Smooth muscle cell (in vitro differentiated cells): ENCODE measurements at regions not wholly inside any gene's neighbourhood (a gene's known extent, or its start where the extent isn't known, plus 50 kb on each side); places are given as distances from the start of the nearest gene placed in this dataset.
A peak's percentile ranks its signal among the peaks of the same experiment; 100 is the strongest.

Experiments used
- DNase-seq: peaks from one replicate; lab custom pipeline; 2025; ENCODE audit not compliant: unreplicated experiment; lab: John Stamatoyannopoulos, UW
- H2AFZ ChIP-seq: fragments of 200-600 bp; sonication (generic); 2 replicates; pipeline ENCODE4 v1.6.0; 2016; ENCODE audit warnings: antibody characterized with exemption, low read depth, mild to moderate bottlenecking
- H3F3A ChIP-seq: fragments of 200-600 bp; sonication (generic); 2 replicates; pipeline ENCODE4 v1.6.0; 2017; ENCODE audit warnings: antibody characterized with exemption, low read depth
- H3K27ac ChIP-seq: fragments of 200-600 bp; sonication (generic); 2 replicates; pipeline ENCODE4 v1.5.1; 2016; ENCODE audit warnings: low read depth, mild to moderate bottlenecking
- H3K27me3 ChIP-seq: fragments of 200-600 bp; sonication (generic); 2 replicates; pipeline ENCODE4 v1.6.1; 2016; ENCODE audit warnings: low read depth, mild to moderate bottlenecking
- H3K36me3 ChIP-seq: fragments of 200-600 bp; sonication (generic); 2 replicates; pipeline ENCODE4 v1.5.1; 2016; ENCODE audit warnings: low read depth
- H3K4me1 ChIP-seq: fragments of 200-600 bp; sonication (generic); 2 replicates; pipeline ENCODE4 v1.5.1; 2016; ENCODE audit warnings: low read depth
- H3K4me2 ChIP-seq: fragments of 200-600 bp; sonication (generic); 2 replicates; pipeline ENCODE4 v1.6.0; 2016; ENCODE audit warnings: mild to moderate bottlenecking
- H3K4me3 ChIP-seq: fragments of 200-600 bp; sonication (generic); 2 replicates; pipeline ENCODE4 v1.5.1; 2016; ENCODE audit warnings: mild to moderate bottlenecking
- H3K79me2 ChIP-seq: fragments of 200-600 bp; sonication (generic); 2 replicates; pipeline ENCODE4 v1.6.0; 2016; ENCODE audit warnings: low read depth, mild to moderate bottlenecking
- H3K9ac ChIP-seq: fragments of 200-600 bp; sonication (generic); 2 replicates; pipeline ENCODE4 v1.6.0; 2016; ENCODE audit warnings: low read depth
- H3K9me3 ChIP-seq: fragments of 200-600 bp; sonication (generic); replicated peaks from 2 replicates; pipeline ENCODE4 v1.5.1; 2016; ENCODE audit warnings: low read depth
- H4K20me1 ChIP-seq: fragments of 200-600 bp; sonication (generic); 2 replicates; pipeline ENCODE4 v1.6.0; 2016; ENCODE audit warnings: low read depth
- CTCF ChIP-seq: fragments of 200-600 bp; sonication (generic); IDR thresholded peaks from 2 replicates; pipeline ENCODE4 v1.5.1; 2017; ENCODE audit warnings: borderline replicate concordance, mild to moderate bottlenecking, antibody characterized with exemption; ENCODE audit not compliant: insufficient read depth, poor library complexity, severe bottlenecking
- WGBS: methylation state at CpG from one replicate; pipeline ENCODE4 v1.1.7; 2016; ENCODE audit warnings: low lambda C conversion rate; 5-methylcytosine and 5-hydroxymethylcytosine counted together

DNA sequence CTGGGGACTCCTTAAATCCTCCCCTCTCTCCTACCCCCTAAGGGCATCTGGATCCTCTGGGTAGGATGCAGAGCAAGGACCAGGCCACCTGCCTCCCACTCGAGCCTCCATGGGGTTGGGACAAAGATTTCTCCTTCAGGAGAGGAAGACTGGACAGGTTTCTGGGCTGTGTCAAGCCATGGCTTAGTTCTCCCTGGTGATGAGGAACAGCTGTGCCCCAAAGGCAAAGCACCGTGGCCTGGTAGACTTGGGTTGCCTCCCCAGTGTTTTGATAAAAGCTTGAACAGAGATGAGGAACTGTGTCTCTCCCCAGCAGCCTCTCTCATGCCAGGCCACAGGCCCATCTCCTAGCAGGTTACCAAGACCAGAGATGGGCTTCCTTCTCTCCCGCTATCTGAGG is 238.3 kb downstream of the WDR11 start:
- Histone ChIP-seq H3K79me2 (no peaks in the 10 kb centered on the region), H3K9me3 (no peaks in the 10 kb centered on the region)
- no peak for TF ChIP-seq CTCF

GRCh38 chr10:121091961-121092719 is 241.0 kb downstream of the WDR11 start:
- Histone ChIP-seq H3K9ac (peak overlapping the region; percentile 49), H2AFZ (no peak overlapping the region), H4K20me1 (no peaks in the 10 kb centered on the region), H3K4me3 (no peak overlapping the region), H3K27ac (peak overlapping the region; percentile 77), H3K9me3 (no peaks in the 10 kb centered on the region), H3K4me2 (peak overlapping the region; percentile 72), H3K36me3 (no peaks in the 10 kb centered on the region), H3K79me2 (no peaks in the 10 kb centered on the region), H3F3A (peaks cover 20% of the 10 kb centered on the region), H3K27me3 (no peaks in the 10 kb centered on the region), H3K4me1 (peaks cover 5% of the 10 kb centered on the region)
- 60% methylated on average over 5 of the region's 5 CpGs for WGBS
- DNase-seq = no peak
- TF ChIP-seq CTCF = no peak

More for the DNA sequence above, 238.3 kb downstream of the WDR11 start:
- no peak overlapping the region for H3K4me3 ChIP-seq
- DNase-seq = no peak
- no peaks in the 10 kb centered on the region for H3K36me3 ChIP-seq
- no peak overlapping the region for H3K27ac ChIP-seq
- peaks cover 4% of the 10 kb centered on the region for H3F3A ChIP-seq
- H4K20me1 ChIP-seq = no peaks in the 10 kb centered on the region
- 64% methylated on average over 3 of the region's 3 CpGs for WGBS
- no peaks in the 10 kb centered on the region for H3K27me3 ChIP-seq
- no peak overlapping the region for H3K4me2 ChIP-seq
- no peaks in the 10 kb centered on the region for H3K4me1 ChIP-seq
- H3K9ac ChIP-seq = no peak overlapping the region
- no peak overlapping the region for H2AFZ ChIP-seq

- H3K9me3 ChIP-seq = no peaks in the 10 kb centered on the region
- no peak for TF ChIP-seq CTCF
- H3K4me1 ChIP-seq = peaks cover 11% of the 10 kb centered on the region
- H3K4me3 ChIP-seq = no peak overlapping the region
- no peaks in the 10 kb centered on the region for H4K20me1 ChIP-seq
- H2AFZ ChIP-seq = no peak overlapping the region
- H3K79me2 ChIP-seq = no peaks in the 10 kb centered on the region
- peaks cover 23% of the 10 kb centered on the region for H3F3A ChIP-seq
- H3K27ac ChIP-seq = peak overlapping the region; percentile 77
- WGBS = 80% methylated on average over 1 of the region's 1 CpG
- H3K36me3 ChIP-seq = no peaks in the 10 kb centered on the region
- DNase-seq = no peak
- peak overlapping the region; percentile 72 for H3K4me2 ChIP-seq
- H3K27me3 ChIP-seq = no peaks in the 10 kb centered on the region
- peak overlapping the region; percentile 49 for H3K9ac ChIP-seq
These were observed 241.5 kb downstream of the WDR11 start for GRCh38 chr10:121092720-121093095.
